GM12865 (cell line): ENCODE measurements at regions not wholly inside any gene's neighbourhood (a gene's known extent, or its start where the extent isn't known, plus 50 kb on each side); places are given as distances from the start of the nearest gene placed in this dataset.

ENCODE experiments used
- DNase-seq: peaks from one replicate; pipeline ENCODE4 v3.0.0; 2010; ENCODE audit warnings: low read depth
- H3K4me3 ChIP-seq: 2 replicates; pipeline ENCODE4 v1.5.1; 2011; ENCODE audit warnings: mild to moderate bottlenecking, low read depth, low read length, control low read depth
- CTCF ChIP-seq: IDR thresholded peaks from 2 replicates; pipeline ENCODE4 v1.5.1; 2011; ENCODE audit warnings: low read length, control low read depth, low read depth, inconsistent platforms; ENCODE audit not compliant: insufficient read depth; ENCODE audit errors: missing control alignments

GRCh38 chr6:169984181-169985120, 233.0 kb downstream of the ERMARD start:
- DNase-seq = no peak
- H3K4me3 ChIP-seq = no peak overlapping the region
- no peak for TF ChIP-seq CTCF

GRCh38 chr6:169983651-169984050, 232.2 kb downstream of the ERMARD start:
- no peak for TF ChIP-seq CTCF
- no peak for DNase-seq
- H3K4me3 ChIP-seq = no peak overlapping the region

- DNase-seq = no peak
- TF ChIP-seq CTCF = no peak
These were observed 231.3 kb downstream of the ERMARD start for GRCh38 chr6:169982461-169983386.

GRCh38 chr6:169981969-169982368, 230.5 kb downstream of the ERMARD start:
- TF ChIP-seq CTCF = no peak
- no peak overlapping the region for H3K4me3 ChIP-seq
- no peak for DNase-seq

More at GRCh38 chr6:169982461-169983386, 231.3 kb downstream of the ERMARD start:
- no peak overlapping the region for H3K4me3 ChIP-seq

GRCh38 chr6:169981568-169981967, 230.1 kb downstream of the ERMARD start:
- no peak for DNase-seq
- H3K4me3 ChIP-seq = no peak overlapping the region
- no peak for TF ChIP-seq CTCF

- no peak for TF ChIP-seq CTCF
- no peak overlapping the region for H3K4me3 ChIP-seq
- no peak for DNase-seq
These were observed 229.5 kb downstream of the ERMARD start for GRCh38 chr6:169980826-169981450.
